ENCODE measurements at regions not wholly inside any gene's neighbourhood (a gene's known extent, or its start where the extent isn't known, plus 50 kb on each side); places are given as distances from the start of the nearest gene placed in this dataset.

DNA sequence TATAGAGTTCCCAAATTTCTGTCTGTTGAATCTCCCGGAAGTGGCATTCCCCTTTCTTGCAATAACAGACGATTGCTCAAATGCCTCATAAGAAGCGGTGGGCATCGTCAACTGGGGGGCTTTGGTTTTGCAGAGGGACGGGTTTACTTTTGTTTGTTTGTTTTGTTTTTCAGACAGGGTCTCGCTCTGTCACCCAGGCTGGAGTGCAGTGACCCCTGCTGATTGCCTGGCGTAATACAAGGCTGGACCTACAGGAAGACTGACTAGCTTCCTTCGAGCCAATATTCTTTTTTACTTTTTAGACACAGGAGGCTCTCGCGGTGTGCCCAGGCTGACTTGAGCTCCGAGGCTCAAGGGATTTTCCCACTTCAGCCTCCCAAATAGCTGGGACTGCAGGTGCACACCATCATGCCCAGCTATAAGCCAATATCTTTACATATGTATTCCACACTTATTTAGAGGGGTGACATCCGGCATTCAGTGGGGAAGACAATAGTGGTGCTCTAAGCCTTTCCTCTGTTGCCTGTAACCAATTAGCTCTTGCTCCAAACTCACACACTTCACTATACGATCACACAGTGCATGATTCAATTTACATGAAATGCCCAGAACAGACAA lies 58.1 kb downstream of the FHIP2A start:
- no peaks in the 10 kb centered on the region for H3K36me3 ChIP-seq (ENCODE audit: insufficient read depth, low read length)
- H3K4me2 ChIP-seq (ENCODE audit: low read length), result no peak overlapping the region
- no peak overlapping the region for H2AFZ ChIP-seq (ENCODE audit: low read depth, low read length)
- no peaks in the 10 kb centered on the region for H3K79me2 ChIP-seq (replicated peaks; ENCODE audit: insufficient read depth, low read length)
- no peaks in the 10 kb centered on the region for H3F3A ChIP-seq (ENCODE audit: insufficient read depth, low read length, poor library complexity, severe bottlenecking)
- H3K9me2 ChIP-seq (ENCODE audit: insufficient read depth, low read length), result no peaks in the 10 kb centered on the region
- H3K27me3 ChIP-seq (ENCODE audit: insufficient read depth, low read depth, low read length), result no peaks in the 10 kb centered on the region
- TF ChIP-seq TAF1 (IDR thresholded peaks at IDR 0.05; ENCODE audit: low read depth) (no peak), RAD21 (conservative IDR thresholded peaks at IDR 0.05) (peak; percentile 13), POLR2AphosphoS5 (IDR thresholded peaks at IDR 0.05) (no peak), EZH2 (IDR thresholded peaks at IDR 0.05; ENCODE audit: borderline replicate concordance, insufficient read depth, low read length, poor library complexity, severe bottlenecking) (no peak), MXI1 (conservative IDR thresholded peaks at IDR 0.05; ENCODE audit: poor library complexity, severe bottlenecking) (no peak), SMC3 (conservative IDR thresholded peaks at IDR 0.05; ENCODE audit: poor library complexity) (no peak), EP300 (conservative IDR thresholded peaks at IDR 0.05; ENCODE audit: poor library complexity, severe bottlenecking) (no peak)
- TF ChIP-seq, protein P1, sequence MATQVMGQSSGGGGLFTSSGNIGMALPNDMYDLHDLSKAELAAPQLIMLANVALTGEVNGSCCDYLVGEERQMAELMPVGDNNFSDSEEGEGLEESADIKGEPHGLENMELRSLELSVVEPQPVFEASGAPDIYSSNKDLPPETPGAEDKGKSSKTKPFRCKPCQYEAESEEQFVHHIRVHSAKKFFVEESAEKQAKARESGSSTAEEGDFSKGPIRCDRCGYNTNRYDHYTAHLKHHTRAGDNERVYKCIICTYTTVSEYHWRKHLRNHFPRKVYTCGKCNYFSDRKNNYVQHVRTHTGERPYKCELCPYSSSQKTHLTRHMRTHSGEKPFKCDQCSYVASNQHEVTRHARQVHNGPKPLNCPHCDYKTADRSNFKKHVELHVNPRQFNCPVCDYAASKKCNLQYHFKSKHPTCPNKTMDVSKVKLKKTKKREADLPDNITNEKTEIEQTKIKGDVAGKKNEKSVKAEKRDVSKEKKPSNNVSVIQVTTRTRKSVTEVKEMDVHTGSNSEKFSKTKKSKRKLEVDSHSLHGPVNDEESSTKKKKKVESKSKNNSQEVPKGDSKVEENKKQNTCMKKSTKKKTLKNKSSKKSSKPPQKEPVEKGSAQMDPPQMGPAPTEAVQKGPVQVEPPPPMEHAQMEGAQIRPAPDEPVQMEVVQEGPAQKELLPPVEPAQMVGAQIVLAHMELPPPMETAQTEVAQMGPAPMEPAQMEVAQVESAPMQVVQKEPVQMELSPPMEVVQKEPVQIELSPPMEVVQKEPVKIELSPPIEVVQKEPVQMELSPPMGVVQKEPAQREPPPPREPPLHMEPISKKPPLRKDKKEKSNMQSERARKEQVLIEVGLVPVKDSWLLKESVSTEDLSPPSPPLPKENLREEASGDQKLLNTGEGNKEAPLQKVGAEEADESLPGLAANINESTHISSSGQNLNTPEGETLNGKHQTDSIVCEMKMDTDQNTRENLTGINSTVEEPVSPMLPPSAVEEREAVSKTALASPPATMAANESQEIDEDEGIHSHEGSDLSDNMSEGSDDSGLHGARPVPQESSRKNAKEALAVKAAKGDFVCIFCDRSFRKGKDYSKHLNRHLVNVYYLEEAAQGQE (IDR thresholded peaks at IDR 0.05; ENCODE audit: borderline replicate concordance), result no peak
- TF ChIP-seq, protein P2, sequence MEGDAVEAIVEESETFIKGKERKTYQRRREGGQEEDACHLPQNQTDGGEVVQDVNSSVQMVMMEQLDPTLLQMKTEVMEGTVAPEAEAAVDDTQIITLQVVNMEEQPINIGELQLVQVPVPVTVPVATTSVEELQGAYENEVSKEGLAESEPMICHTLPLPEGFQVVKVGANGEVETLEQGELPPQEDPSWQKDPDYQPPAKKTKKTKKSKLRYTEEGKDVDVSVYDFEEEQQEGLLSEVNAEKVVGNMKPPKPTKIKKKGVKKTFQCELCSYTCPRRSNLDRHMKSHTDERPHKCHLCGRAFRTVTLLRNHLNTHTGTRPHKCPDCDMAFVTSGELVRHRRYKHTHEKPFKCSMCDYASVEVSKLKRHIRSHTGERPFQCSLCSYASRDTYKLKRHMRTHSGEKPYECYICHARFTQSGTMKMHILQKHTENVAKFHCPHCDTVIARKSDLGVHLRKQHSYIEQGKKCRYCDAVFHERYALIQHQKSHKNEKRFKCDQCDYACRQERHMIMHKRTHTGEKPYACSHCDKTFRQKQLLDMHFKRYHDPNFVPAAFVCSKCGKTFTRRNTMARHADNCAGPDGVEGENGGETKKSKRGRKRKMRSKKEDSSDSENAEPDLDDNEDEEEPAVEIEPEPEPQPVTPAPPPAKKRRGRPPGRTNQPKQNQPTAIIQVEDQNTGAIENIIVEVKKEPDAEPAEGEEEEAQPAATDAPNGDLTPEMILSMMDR (IDR thresholded peaks at IDR 0.05; ENCODE audit: poor library complexity, severe bottlenecking), result peak; percentile 35
- no peak overlapping the region for H3K27ac ChIP-seq (ENCODE audit: low read length)
- H3K4me3 ChIP-seq (ENCODE audit: low read length), result no peak overlapping the region
- no peaks in the 10 kb centered on the region for H4K20me1 ChIP-seq (ENCODE audit: insufficient read depth)
- H3K9ac ChIP-seq (ENCODE audit: low read length), result no peak overlapping the region
- no peaks in the 10 kb centered on the region for H3K9me3 ChIP-seq (ENCODE audit: low read length)

DNA sequence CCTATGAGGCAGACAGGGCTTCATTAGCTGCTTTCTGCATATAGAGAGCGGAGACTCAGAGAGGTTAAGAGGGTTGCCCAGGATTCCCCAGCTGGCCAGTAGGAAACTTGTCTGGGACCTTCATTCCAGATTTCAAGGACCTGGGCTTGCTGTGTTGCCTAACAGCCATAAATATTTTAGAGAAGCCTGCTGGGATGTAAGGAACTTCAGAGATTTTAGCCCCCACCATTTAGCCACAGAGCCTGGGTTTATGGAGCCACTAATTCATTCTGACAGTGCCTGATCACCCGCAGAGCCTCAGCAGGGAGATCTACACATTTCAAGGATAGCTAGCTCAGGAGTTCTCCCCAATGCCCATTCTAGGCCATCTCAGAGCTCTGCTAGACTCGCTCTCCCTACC lies 56.6 kb upstream of the TRUB1 start:
- TF ChIP-seq MXI1 (conservative IDR thresholded peaks at IDR 0.05; ENCODE audit: poor library complexity, severe bottlenecking) (no peak), EP300 (conservative IDR thresholded peaks at IDR 0.05; ENCODE audit: poor library complexity, severe bottlenecking) (no peak), TAF1 (IDR thresholded peaks at IDR 0.05; ENCODE audit: low read depth) (no peak), EZH2 (IDR thresholded peaks at IDR 0.05; ENCODE audit: borderline replicate concordance, insufficient read depth, low read length, poor library complexity, severe bottlenecking) (no peak), POLR2AphosphoS5 (IDR thresholded peaks at IDR 0.05) (no peak), RAD21 (conservative IDR thresholded peaks at IDR 0.05) (no peak), SMC3 (conservative IDR thresholded peaks at IDR 0.05; ENCODE audit: poor library complexity) (no peak)
- TF ChIP-seq, protein P2 (IDR thresholded peaks at IDR 0.05; ENCODE audit: poor library complexity, severe bottlenecking), result no peak
- TF ChIP-seq, protein P1 (IDR thresholded peaks at IDR 0.05; ENCODE audit: borderline replicate concordance), result no peak

More for the DNA sequence above, 56.6 kb upstream of the TRUB1 start:
- Histone ChIP-seq H3F3A (ENCODE audit: insufficient read depth, low read length, poor library complexity, severe bottlenecking) (no peaks in the 10 kb centered on the region), H3K9me3 (ENCODE audit: low read length) (no peaks in the 10 kb centered on the region), H2AFZ (ENCODE audit: low read depth, low read length) (no peak overlapping the region), H3K27me3 (ENCODE audit: insufficient read depth, low read depth, low read length) (no peaks in the 10 kb centered on the region), H3K9me2 (ENCODE audit: insufficient read depth, low read length) (no peaks in the 10 kb centered on the region), H3K36me3 (ENCODE audit: insufficient read depth, low read length) (no peaks in the 10 kb centered on the region), H4K20me1 (ENCODE audit: insufficient read depth) (no peaks in the 10 kb centered on the region), H3K4me3 (ENCODE audit: low read length) (no peak overlapping the region), H3K9ac (ENCODE audit: low read length) (no peak overlapping the region), H3K79me2 (replicated peaks; ENCODE audit: insufficient read depth, low read length) (no peaks in the 10 kb centered on the region), H3K4me2 (ENCODE audit: low read length) (no peak overlapping the region), H3K27ac (ENCODE audit: low read length) (no peak overlapping the region)
